ENCODE measurements at regions not wholly inside any gene's neighbourhood (a gene's known extent, or its start where the extent isn't known, plus 50 kb on each side); places are given as distances from the start of the nearest gene placed in this dataset.

- ATAC-seq, result no peak
- intact Hi-C loops (cut with DNase I), result no loop called here
- 93 to 94% (median 93%) methylated on average over 25 of the region's 25 CpGs for WGBS, 3 donors
- no peaks in the 10 kb centered on the region for H3K9me3 ChIP-seq
- TF ChIP-seq CTCF (IDR thresholded peaks at IDR 0.05), result no peak
- no peak overlapping the region for H3K27ac ChIP-seq
- H3K4me3 ChIP-seq, result no peak overlapping the region
- peaks cover 0 to 8% of the 10 kb centered on the region in 2 donors for H3K36me3 ChIP-seq (ENCODE audit: insufficient read depth in 1 of 2, low read depth in 1 of 2)
- H3K4me1 ChIP-seq, result no peaks in the 10 kb centered on the region
- DNase-seq, result no peak
- no peaks in the 10 kb centered on the region for H3K27me3 ChIP-seq (ENCODE audit: insufficient read depth in 3 of 3, low read length in 2 of 3)
These were observed 242.1 kb downstream of the GLI2 start for GRCh38 chr2:120977582-120978358.

- Histone ChIP-seq H3K36me3 (ENCODE audit: insufficient read depth in 1 of 2, low read depth in 1 of 2) (peaks cover 0 to 8% of the 10 kb centered on the region in 2 donors), H3K4me3 (no peak overlapping the region), H3K4me1 (no peaks in the 10 kb centered on the region), H3K9me3 (no peaks in the 10 kb centered on the region), H3K27ac (no peak overlapping the region), H3K27me3 (ENCODE audit: insufficient read depth in 3 of 3, low read length in 2 of 3) (no peaks in the 10 kb centered on the region)
- 89 to 93% (median 90%) methylated on average over 16 to 20 of the region's 20 CpGs for WGBS, 3 donors
- TF ChIP-seq CTCF (IDR thresholded peaks at IDR 0.05), result no peak
- ATAC-seq (no peak), DNase-seq (no peak)
- intact Hi-C loops (cut with DNase I), result no loop called here
These were observed 242.8 kb downstream of the GLI2 start for GRCh38 chr2:120978359-120979050.

DNA sequence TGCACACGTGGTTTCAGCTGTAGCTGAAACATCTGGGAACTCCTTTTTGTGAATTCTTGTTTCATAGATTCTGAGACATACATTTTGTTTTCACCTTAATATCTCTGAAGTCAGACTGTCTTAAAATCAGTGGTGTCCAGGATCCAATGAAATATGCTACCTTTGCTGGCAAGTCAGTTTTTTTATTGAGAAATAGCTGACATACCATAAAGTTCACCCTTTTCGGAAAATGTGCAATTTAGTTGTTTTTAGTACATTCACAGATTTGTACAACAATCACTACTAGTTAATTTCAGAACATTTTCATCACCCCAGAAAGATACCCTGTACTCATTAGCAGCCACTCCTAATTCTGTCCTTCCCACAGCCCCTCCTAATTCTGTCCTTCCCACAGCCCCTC is 243.7 kb downstream of the GLI2 start:
- Histone ChIP-seq H3K27ac (no peak overlapping the region), H3K4me1 (no peaks in the 10 kb centered on the region), H3K4me3 (no peak overlapping the region), H3K27me3 (ENCODE audit: insufficient read depth in 3 of 3, low read length in 2 of 3) (no peaks in the 10 kb centered on the region), H3K9me3 (no peaks in the 10 kb centered on the region), H3K36me3 (ENCODE audit: insufficient read depth in 1 of 2, low read depth in 1 of 2) (peaks cover 0 to 8% of the 10 kb centered on the region in 2 donors)
- DNase-seq, result no peak
- TF ChIP-seq CTCF (IDR thresholded peaks at IDR 0.05), result no peak
- 29 to 58% (median 35%) methylated on average over 2 of the region's 2 CpGs for WGBS, 3 donors
- intact Hi-C loops (cut with DNase I), result no loop called here
- ATAC-seq, result no peak

DNA sequence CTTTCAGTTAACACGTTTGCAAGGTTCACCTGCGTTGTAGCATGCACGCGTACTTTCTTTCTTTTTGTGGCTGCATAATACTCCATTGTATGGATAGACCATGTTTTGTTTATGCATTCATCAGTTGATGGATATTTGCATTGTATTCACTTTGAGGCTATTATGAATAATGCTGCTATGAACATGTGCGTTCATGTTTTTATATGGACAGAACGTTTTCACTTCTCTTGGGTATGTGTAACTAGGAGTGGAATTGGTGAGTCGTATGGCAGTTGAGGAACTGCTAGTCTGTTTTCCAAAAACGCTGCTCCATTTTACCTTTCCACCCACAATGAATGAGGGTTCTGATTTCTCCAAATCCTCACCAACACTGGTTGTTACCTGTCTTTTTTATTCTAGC is 244.3 kb downstream of the GLI2 start:
- Histone ChIP-seq H3K4me1 (no peaks in the 10 kb centered on the region), H3K36me3 (ENCODE audit: insufficient read depth in 1 of 2, low read depth in 1 of 2) (peaks cover 0 to 8% of the 10 kb centered on the region in 2 donors), H3K27me3 (ENCODE audit: insufficient read depth in 3 of 3, low read length in 2 of 3) (no peaks in the 10 kb centered on the region), H3K9me3 (no peaks in the 10 kb centered on the region), H3K27ac (no peak overlapping the region), H3K4me3 (no peak overlapping the region)
- 95 to 96% (median 96%) methylated on average over 8 of the region's 8 CpGs for WGBS, 3 donors
- intact Hi-C loops (cut with DNase I), result no loop called here
- ATAC-seq (no peak), DNase-seq (no peak)
- TF ChIP-seq CTCF (IDR thresholded peaks at IDR 0.05), result no peak

All from psoas muscle (tissue), 7 donors.